ENCODE measurements at regions not wholly inside any gene's neighbourhood (a gene's known extent, or its start where the extent isn't known, plus 50 kb on each side); places are given as distances from the start of the nearest gene placed in this dataset.

DNA sequence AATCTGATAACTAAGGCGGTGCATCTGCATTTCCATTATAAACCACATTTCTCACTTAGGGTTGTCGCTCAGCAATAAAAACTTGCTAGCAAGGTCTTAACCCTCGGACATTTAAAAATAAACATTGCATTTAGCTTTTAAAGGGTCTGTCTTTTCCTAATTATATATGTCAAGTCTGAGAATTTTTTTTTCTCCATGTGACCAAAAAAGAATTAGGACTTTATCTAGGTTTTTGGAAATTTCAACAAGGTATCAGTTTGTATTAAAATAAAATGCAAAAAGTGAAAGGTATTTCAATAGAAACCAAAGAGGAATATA lies 198.1 kb downstream of the FOXA2 start:
- Histone ChIP-seq H3K23ac (ENCODE audit: insufficient read length) (no peak overlapping the region), H2BK20ac (ENCODE audit: low read length) (no peak overlapping the region), H3K9ac (replicated peaks in 1 of 4; ENCODE audit: extremely low read depth in 1 of 4, low read depth in 3 of 4, low read length in 3 of 4) (no peak overlapping the region), H3K4ac (replicated peaks; ENCODE audit: insufficient read length, low read depth, low read length) (no peak overlapping the region), H4K8ac (ENCODE audit: extremely low read depth, insufficient read depth, low read length) (no peak overlapping the region), H2BK15ac (ENCODE audit: low read length) (no peak overlapping the region), H2BK120ac (replicated peaks; ENCODE audit: low read depth, low read length) (no peak overlapping the region), H2AFZ (ENCODE audit: low read length) (no peak overlapping the region), H2BK5ac (ENCODE audit: low read depth, low read length) (no peak overlapping the region), H4K20me1 (replicated peaks in 1 of 2; ENCODE audit: control insufficient read depth in 1 of 2, insufficient read depth in 2 of 2, low read length in 2 of 2) (no peaks in the 10 kb centered on the region), H3K18ac (ENCODE audit: extremely low read depth, low read length) (no peak overlapping the region), H4K91ac (replicated peaks; ENCODE audit: insufficient read length, low read length) (no peak overlapping the region), H3K4me2 (ENCODE audit: insufficient read depth in 1 of 2, low read depth in 2 of 2, low read length in 2 of 2) (no peak overlapping the region), H2AK5ac (ENCODE audit: low read depth, low read length) (no peak overlapping the region), H3K4me1 (replicated peaks in 1 of 4; ENCODE audit: control insufficient read depth in 3 of 4, insufficient read depth in 4 of 4, low read length in 3 of 4) (peaks cover 3 to 8% (median 4%) of the 10 kb centered on the region in 4 experiments; a peak in 4 of 7 replicates), H3K79me1 (ENCODE audit: low read depth, low read length) (no peaks in the 10 kb centered on the region), H3K14ac (ENCODE audit: insufficient read length) (no peak overlapping the region), H3K56ac (replicated peaks; ENCODE audit: insufficient read length, low read depth, low read length) (no peak overlapping the region), H3K36me3 (ENCODE audit: control insufficient read depth in 2 of 4, insufficient read depth in 4 of 4, low read length in 3 of 4) (no peaks in the 10 kb centered on the region), H3K9me3 (ENCODE audit: insufficient read depth in 2 of 2, low read depth in 1 of 2, low read length in 1 of 2) (no peaks in the 10 kb centered on the region), H3K27me3 (replicated peaks in 1 of 4; ENCODE audit: control insufficient read depth in 3 of 4, extremely low read depth in 1 of 4, insufficient read depth in 3 of 4, low read length in 3 of 4) (no peaks in the 10 kb centered on the region), H2BK12ac (ENCODE audit: low read depth, low read length) (no peak overlapping the region), H4K5ac (ENCODE audit: insufficient read length, low read depth, low read length) (no peak overlapping the region), H3K4me3 (ENCODE audit: extremely low read depth in 1 of 4, insufficient read depth in 2 of 4, low read depth in 3 of 4, low read length in 4 of 4) (no peak overlapping the region), H3K23me2 (ENCODE audit: low read depth, low read length) (no peaks in the 10 kb centered on the region), H3K79me2 (ENCODE audit: control insufficient read depth in 1 of 2, insufficient read depth in 2 of 2, low read length in 2 of 2) (no peaks in the 10 kb centered on the region), H3K27ac (ENCODE audit: low read depth, low read length) (no peak overlapping the region)
- DNase-seq (ENCODE audit: low read depth in 1 of 2, low spot score in 2 of 2) (no peak), FAIRE-seq (no peak)
- POLR2A ChIA-PET (ENCODE audit: partially characterized antibody): no interaction called here
- CTCF ChIA-PET (ENCODE audit: partially characterized antibody): interaction anchor here (1.0 to 1.8 kb wide), 4 partner anchors 17 to 185 kb away, joined by 3 to 4 read pairs (median 4); no protein-coding TSS in a partner anchor
- 66% methylated on average over 3 of the region's 3 CpGs; no CpG with 5 or more reads in 1 of the 2 experiments for WGBS, 2 experiments (ENCODE audit: extremely low coverage in 1 of 2, insufficient coverage in 1 of 2, insufficient read length in 1 of 2, insufficient replicate concordance in 2 of 2, low coverage in 1 of 2, low lambda C conversion rate in 2 of 2, missing lambda C conversion rate in 1 of 2)
- TF ChIP-seq CTBP2 (IDR thresholded peaks at IDR 0.05; ENCODE audit: borderline replicate concordance, insufficient read depth, insufficient read length, low read length) (no peak), RFX5 (IDR thresholded peaks at IDR 0.05; ENCODE audit: borderline replicate concordance, low read depth, low read length) (no peak), USF2 (IDR thresholded peaks at IDR 0.05; ENCODE audit: low read length) (no peak), TCF12 (IDR thresholded peaks at IDR 0.05; ENCODE audit: low read depth, low read length) (no peak), CBX8 (IDR thresholded peaks at IDR 0.05; ENCODE audit: borderline replicate concordance, low read depth, low read length) (no peak), SP4 (IDR thresholded peaks at IDR 0.05; ENCODE audit: low read length) (no peak), CTCF (IDR thresholded peaks at IDR 0.05; ENCODE audit: control extremely low read depth in 1 of 3, insufficient read depth in 1 of 3, low read depth in 1 of 3, low read length in 3 of 3) (no peak), HDAC6 (IDR thresholded peaks at IDR 0.05; ENCODE audit: low read depth, low read length) (no peak), NRF1 (IDR thresholded peaks at IDR 0.05; ENCODE audit: low read depth, low read length) (no peak), SP1 (IDR thresholded peaks at IDR 0.05; ENCODE audit: low read depth, low read length) (no peak), TAF7 (optimal IDR thresholded peaks at IDR 0.05; ENCODE audit: borderline replicate concordance, low read depth, low read length) (no peak), PHF8 (conservative IDR thresholded peaks at IDR 0.05; ENCODE audit: low read depth, low read length) (no peak)

All from H1 (cell line).